Peyer's patch (tissue), 4 donors: ENCODE measurements at regions not wholly inside any gene's neighbourhood (a gene's known extent, or its start where the extent isn't known, plus 50 kb on each side); places are given as distances from the start of the nearest gene placed in this dataset.

Experiments
- CTCF ChIP-seq, 6 experiments: fragments of 450-650 bp in 4 of 6; fragments of 200-600 bp in 2 of 6; sonication (generic) in 1 of 6; IDR thresholded peaks; one replicate each; pipeline ENCODE4 v1.5.1; 2017 to 2019; ENCODE audit warnings: antibody characterized with exemption in 6 of 6, mild to moderate bottlenecking in 3 of 6, moderate library complexity in 1 of 6
- POLR2A ChIP-seq, 2 donors: fragments of 450-650 bp; IDR thresholded peaks; one replicate each; pipeline ENCODE4 v1.5.1; 2017; ENCODE audit warnings: antibody characterized with exemption in 2 of 2, mild to moderate bottlenecking in 2 of 2, moderate library complexity in 2 of 2

- TF ChIP-seq CTCF (IDR thresholded peaks at IDR 0.05) (no peak), POLR2A (IDR thresholded peaks at IDR 0.05) (no peak)
Measured at GRCh38 chr6:148169706-148170105, 172.9 kb upstream of the SASH1 start.
